GM20000 (cell line): ENCODE measurements at regions not wholly inside any gene's neighbourhood (a gene's known extent, or its start where the extent isn't known, plus 50 kb on each side); places are given as distances from the start of the nearest gene placed in this dataset.

Source experiments
- DNase-seq: peaks from one replicate; pipeline ENCODE4 v3.0.0; 2012; ENCODE audit warnings: low spot score
- TF ChIP-seq, protein P1 (sequence below): IDR thresholded peaks from 2 replicates; pipeline ENCODE4 v1.5.1; 2012; ENCODE audit warnings: mild to moderate bottlenecking, control low read depth; ENCODE audit errors: extremely low read depth, missing control alignments

DNA sequence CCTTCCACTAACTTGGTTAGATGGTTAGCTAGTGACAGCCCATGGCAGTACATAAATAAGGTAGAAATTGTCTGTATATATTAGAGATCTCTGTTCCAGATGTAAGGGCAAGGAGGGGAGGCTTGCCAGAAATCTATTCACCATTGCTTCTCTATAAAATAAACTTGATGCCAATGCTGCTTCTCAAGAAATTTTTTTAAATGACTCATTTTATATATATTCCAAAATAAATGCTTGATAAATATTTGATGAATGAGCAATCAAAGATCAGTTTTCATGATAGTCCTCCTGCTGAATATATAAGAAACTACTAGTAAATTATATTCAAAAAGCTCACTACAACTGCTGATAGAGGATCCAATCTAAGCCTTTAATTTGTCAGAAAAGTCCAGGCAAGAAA lies 710.6 kb upstream of the CCDC179 start:
- no peak for DNase-seq
- TF ChIP-seq, protein P1, sequence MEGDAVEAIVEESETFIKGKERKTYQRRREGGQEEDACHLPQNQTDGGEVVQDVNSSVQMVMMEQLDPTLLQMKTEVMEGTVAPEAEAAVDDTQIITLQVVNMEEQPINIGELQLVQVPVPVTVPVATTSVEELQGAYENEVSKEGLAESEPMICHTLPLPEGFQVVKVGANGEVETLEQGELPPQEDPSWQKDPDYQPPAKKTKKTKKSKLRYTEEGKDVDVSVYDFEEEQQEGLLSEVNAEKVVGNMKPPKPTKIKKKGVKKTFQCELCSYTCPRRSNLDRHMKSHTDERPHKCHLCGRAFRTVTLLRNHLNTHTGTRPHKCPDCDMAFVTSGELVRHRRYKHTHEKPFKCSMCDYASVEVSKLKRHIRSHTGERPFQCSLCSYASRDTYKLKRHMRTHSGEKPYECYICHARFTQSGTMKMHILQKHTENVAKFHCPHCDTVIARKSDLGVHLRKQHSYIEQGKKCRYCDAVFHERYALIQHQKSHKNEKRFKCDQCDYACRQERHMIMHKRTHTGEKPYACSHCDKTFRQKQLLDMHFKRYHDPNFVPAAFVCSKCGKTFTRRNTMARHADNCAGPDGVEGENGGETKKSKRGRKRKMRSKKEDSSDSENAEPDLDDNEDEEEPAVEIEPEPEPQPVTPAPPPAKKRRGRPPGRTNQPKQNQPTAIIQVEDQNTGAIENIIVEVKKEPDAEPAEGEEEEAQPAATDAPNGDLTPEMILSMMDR: no peak

DNA sequence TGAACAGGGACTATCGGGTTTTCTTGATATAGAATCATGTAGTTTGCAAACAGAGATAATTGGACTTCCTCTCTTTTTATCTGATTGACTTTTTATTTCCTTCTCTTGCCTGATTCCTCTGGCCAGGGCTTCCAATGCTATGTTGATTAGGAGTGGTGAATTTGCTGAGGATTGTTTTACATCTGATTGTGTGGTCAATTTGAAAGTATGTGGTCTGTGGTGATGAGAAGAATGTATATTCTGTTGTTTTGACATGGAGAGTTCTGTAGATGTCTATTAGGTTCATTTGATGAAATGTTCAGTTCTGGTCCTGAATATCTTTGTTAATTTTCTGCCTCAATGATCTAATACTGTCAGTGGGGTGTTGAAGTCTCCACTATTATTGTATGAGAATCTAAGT lies 713.2 kb upstream of the CCDC179 start:
- TF ChIP-seq, protein P1: no peak
- DNase-seq: no peak

DNA sequence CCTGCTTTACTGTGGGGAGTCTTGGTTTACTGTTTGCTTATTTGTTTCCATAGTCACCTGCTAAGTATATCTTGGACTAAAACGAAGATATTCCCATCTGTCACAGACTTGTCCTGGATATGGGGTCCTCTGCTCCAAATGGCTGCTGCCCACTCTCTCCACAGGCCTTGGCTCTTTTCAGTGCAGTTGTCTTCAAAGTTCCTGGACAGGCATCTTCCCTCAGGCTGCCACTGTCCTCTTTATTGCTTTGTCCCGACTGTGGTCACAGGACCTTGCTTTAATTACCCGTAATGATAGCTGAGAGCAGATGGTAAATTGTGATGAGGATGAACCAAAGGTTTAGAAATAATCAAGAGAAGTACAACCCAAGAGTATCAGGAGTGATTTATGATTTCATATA lies 713.9 kb upstream of the CCDC179 start:
- DNase-seq: no peak
- TF ChIP-seq, protein P1: no peak

DNA sequence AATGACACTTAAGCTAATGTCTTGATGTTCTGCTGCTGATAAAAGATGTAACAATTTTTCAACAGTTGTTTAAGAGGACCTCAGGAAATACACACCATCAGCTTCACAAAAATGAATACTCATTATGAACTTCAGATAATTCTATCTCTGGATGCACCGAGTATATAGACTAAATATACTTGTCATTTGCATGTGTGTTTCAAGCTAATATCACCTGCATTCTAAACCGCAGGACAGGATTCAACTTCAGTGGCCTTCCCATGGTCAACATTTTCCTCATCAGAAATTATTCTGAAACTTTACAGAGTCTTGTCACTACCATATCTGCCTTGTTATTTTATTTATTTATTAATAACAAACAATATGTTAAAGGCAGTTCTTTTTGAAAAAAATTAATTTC lies 717.0 kb upstream of the CCDC179 start:
- DNase-seq: no peak
- TF ChIP-seq, protein P1: no peak

DNA sequence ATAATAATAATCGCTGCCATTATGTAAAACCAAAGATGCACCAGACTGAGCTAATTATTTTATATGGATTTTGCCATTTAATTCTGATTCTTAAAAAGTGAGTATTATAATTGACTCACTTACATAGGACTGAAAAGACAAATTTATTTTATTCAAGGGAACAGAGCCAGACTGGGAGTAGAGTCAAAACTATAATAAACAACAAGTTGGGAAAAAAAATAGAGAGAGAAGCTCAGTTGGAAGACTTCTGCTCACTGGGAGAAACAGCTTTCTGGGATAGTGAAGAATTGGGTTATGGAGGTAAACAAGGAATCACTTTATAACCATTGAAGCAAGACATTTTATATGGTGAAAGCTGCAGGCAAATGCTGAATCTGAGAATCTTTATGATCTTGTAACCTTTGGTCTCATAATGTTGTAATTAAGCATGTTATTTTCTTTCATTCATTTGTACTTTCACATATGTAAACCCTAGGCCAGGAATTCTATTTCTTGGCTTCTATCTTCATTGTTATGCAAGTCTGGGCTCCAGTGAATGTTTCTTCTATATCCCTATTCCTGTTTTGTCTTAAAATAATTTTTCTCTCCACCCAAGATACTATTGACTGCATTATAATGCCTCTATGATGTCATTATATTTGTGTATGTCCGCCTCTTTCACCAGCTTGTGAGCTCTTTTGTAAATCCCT lies 725.3 kb upstream of the CCDC179 start:
- no peak for DNase-seq
- TF ChIP-seq, protein P1: no peak

DNA sequence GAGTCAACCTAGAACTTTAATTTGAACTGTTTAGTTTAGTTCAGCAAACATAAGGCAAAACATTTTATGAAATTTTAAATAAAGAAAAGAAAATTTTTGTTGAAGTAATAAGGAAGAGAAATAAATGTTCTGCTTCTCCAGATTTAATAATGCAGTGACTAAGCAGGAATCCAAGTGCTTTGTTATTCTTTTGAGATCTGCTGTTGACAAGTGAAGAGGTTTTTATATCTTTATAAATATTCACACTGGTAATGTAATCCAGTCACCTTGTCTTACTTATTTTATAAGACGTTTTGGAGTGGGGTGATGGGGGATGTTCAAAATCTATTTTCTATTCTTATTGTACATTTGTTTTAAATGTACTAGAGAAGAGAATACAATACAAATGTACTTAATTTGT lies 725.9 kb upstream of the CCDC179 start:
- no peak for DNase-seq
- TF ChIP-seq, protein P1: no peak

DNA sequence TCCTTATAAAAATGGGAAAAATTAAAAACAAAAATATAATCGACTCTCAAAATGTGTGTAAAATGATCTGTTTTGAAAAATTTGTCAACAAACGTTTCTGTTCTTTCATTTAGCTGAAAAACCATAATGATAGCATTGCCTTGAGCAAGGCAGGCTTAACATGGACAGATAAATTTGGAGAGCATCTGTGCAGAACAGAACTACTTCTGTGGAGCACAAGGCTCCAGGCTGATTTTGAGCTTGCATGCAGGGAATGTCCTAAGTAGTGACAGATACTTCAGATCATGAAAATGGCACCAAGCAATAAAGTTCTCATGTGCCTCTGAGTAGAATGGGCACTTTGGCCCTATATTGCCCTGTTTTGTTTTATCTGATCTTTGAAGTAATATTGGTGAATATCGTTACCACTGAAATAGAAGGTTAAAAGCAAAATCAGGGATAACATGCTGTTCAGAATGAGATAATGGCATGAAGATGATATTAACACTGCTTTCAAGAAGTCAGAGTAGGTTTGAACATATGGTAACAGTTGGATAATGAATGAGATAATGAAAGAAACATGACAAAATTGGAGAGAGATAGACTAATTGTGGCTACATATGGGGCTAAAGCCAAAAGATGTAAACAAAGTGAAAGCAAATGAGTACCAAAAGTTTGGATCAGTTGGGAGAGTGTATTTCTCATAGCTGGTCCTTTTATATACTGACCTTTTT lies 730.5 kb upstream of the CCDC179 start:
- DNase-seq: no peak
- TF ChIP-seq, protein P1: no peak
